CD4-positive, alpha-beta T cell treated with Interleukin-12 subunit alpha and Interleukin-12 subunit beta, for 1 hour (primary cell): ENCODE measurements at regions not wholly inside any gene's neighbourhood (a gene's known extent, or its start where the extent isn't known, plus 50 kb on each side); places are given as distances from the start of the nearest gene placed in this dataset.
"Not testable (repeated sequence)": the region's sequence is repeated elsewhere in the genome, so short reads cannot be mapped to it uniquely, and the experiment has no call there.

Experiments used
- DNase-seq: peaks from one replicate; pipeline ENCODE4 v3.0.0-alpha.2; 2020

DNA sequence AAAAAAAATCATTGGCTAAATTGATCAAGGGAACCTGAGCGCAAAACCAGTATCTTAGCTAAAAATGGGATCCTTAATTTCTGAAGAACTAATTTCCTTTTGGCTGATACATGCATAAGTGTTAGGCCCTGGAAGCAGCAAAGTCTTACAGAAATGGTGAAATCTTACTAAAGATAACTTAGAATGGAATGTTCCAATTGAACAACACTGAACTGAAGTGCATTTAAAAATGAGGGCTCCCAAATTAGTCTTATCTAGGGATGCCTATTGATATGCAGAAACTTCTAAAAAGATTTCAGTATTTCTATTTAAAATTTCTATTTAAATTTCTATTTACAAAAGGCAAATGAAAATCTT lies 120.7 kb upstream of the BANK1 start:
- no peak for DNase-seq

DNA sequence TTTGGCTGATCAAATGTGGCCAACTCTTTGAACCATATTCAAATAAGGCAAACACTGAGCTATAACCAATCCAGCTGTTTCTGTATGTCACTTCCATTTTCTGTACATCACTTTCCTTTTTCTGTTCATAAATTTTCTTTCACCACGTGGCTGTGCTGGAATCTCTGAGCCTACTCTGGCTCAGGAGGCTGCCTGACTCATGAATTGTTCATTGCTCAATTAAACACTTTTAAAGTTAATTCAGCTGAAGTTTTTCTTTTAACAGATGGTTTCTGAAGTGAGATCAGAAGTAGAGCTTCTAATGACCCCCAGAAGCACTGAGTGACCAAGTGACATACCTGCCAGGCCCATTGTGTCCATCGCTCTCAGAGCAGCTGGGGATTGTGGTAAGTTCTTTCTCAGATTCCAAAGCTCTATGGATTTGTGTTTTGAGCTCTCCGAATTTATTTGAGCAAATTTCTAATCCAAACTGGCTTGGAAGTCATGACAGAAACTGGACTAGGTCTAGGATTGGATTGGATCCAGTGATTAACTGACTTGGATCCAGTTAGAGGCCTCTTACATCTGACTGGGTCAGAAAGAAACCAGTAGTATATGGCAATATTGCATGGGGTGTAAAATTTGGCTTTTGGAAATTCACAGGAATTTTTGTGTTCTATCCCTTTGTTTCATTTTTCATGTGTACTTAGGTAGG lies 121.2 kb upstream of the BANK1 start:
- DNase-seq: no peak

DNA sequence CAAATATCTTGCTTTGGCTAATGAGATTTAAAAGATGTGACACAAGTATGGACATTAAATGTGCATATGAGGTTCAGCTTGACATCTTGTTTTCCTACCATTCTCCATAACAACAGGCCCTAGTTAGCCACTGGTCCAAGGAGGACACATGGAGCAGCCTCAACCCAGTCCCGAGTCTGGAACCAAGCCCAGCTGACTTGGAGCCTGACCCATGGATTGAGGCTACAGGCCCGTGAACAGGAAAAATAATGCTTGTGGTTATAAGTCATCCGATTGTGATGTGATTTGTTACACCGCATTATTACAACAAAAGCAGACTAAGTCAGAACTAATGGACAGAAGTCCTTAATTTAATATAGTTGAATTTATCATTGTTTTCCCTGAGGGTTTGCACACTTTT lies 123.2 kb upstream of the BANK1 start:
- DNase-seq: no peak

DNA sequence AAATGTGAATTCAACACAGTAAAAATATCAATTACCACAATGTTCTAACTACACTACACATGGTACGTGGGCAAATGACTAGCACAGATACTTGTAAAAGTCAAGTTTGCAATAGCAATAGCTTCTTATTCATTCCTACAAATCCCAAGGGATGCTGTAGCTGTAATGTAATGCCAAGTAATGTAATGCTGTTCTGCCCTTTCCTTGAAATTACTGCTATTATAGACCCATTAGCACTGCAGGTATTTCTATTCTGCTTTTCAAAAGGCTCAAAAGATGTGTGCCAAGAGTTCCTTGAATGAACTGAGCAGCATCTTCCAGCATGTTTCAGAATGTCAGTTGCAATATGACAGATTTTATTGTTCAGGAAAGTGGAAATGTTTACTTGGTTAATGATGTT lies 129.9 kb upstream of the BANK1 start:
- no peak for DNase-seq

DNA sequence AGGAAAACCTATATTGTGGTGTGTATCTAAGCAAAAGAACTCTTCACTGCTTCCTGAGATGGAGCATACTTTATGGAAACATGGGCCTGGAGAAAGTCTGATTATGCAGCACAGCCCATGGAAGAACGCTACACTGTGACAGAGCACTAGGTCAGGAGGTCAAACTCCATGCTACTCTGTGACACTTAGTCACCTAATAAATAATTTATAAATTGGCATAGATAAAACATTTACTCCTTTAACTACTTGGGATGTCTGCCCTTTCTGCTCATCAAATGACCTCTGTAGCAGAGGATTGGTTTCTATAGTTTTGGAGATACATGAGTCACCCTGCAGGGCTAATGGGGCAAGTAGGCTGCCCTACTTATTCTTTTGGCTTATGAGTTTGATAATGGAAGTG lies 134.7 kb upstream of the BANK1 start:
- no peak for DNase-seq

DNA sequence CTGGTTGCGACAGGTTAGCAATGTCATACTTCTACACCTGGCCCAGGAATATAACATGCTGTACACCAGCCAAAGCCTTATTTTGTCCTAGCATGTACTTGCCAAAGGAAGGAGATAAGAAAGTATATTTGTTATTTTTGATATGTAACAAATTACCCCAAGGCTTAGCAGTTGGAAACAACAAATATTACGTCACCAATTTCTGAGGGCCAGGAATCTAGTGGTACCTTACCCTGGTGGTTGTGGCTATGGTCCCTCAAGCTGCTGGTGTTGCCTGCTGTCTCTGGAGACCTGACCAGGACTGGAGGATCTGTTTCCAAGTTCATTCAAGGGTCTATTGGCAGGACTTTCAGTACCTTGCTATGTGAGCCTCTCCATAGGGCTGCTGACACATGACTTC lies 135.5 kb upstream of the BANK1 start:
- DNase-seq: no peak

DNA sequence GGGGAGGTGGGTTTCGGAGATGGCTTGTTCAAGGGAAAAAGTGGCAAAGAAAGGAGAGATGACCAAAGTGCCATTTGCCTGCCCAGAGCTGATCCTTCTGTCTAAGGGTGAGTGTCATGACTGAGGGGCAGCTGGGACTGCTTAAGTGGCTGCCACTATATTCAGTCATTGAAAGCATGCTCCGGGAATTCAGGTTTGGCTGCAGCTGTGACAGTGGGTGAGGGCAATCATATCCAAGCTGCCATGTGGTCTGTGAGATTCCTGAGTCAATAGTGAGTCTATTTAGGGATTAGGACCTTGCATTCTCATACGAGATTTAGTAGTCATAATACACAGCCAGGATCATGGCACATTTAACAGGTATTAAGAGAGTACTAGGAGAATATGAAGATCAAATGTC lies 138.8 kb upstream of the BANK1 start:
- DNase-seq: no peak

DNA sequence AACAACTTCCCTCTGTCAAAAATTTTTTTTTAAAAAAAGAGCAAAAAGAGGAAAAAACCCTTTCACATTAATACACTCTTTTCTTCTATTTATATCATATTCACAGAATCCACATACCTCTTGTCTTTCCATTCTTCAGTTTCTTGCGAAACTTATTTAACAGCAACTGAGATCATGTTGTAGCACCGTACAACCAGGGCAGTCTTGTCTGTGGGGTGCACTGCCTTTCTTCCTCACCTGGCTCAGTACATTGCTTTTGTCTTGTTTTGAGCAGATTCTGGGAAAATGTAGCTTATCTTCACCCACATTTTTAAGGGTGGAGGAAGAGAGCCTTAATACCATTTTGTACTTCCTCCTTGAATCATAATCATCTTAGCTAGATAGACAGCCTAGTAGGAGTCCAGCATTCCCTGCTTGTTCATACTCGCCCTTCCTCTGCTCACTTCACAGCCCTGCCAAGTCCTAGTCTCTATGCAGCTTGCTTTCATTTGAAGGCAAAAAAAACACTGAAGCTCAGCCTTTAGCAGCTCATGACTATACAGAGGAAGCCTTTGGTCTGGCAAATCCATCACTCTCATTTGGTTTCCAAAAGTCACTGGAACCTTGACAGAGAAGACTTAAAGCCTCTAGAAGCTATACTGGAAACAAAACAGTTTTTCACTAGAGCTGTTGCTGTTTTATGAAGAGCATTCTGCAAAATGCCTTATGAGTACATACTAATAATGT lies 140.6 kb upstream of the BANK1 start:
- no peak for DNase-seq

DNA sequence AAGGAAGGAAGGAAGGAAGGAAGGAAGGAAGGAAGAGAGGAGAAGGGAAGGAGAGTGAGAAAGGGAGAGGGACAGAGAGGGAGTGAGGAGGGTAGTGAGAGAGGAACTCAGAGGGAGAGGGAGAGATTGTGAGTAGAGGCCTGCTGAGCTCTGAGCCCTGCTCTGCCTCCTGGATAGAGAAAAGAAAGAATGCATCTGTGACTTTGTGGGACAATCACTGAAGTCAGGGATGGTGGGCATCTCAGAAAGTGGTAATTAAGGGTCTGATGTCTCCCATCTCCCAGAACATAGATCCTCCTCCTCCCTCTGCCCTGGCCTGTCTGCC lies 142.9 kb upstream of the BANK1 start:
- no peak for DNase-seq

DNA sequence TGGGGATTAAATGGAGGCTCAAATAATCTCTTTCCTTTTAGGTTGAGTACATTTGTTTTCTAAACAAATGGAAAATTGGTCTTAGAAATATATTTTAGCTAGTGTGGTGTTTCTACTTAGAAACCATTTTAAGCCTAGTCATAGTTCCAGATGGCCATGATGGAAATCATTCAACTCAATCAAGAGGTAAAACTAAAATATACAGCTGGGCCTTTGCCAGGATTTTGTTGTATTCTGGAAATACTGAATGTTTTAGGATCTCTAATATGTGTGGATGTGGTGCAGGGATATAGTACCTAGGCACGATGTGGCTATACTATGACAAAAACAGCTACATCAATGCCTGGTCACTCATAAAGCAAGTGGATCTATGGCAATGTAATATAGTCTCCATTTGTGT lies 146.0 kb upstream of the BANK1 start:
- no peak for DNase-seq

DNA sequence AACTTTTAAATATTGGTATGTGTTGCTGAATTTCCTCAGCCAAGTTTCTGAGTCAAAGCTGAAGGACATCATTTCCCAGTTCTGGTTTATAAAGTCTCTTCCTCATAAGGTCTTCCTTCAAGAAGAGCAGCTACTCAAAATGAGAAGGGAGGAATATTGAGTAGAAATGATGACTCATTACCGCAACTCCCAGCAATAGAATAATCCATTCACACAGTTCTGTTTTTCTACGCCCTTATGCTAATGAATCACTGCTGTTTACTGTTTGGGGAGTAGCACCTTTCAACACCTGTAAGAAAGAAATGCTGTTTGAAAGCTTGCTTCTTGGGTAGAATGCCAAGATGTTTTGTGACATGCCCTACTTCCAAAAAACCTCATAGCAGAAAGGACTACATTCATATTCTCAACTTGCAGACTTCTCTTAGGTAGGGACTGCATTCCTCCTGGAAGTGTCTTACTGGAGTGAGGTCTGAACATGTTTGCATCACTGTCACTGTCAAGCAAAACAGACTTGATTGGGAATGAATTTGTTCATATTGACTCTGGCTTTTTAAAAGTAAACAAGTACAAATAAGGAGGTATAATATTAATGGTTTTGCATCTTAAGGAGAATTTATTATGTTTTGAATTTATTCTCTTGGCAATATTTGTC lies 147.2 kb upstream of the BANK1 start:
- no peak for DNase-seq

DNA sequence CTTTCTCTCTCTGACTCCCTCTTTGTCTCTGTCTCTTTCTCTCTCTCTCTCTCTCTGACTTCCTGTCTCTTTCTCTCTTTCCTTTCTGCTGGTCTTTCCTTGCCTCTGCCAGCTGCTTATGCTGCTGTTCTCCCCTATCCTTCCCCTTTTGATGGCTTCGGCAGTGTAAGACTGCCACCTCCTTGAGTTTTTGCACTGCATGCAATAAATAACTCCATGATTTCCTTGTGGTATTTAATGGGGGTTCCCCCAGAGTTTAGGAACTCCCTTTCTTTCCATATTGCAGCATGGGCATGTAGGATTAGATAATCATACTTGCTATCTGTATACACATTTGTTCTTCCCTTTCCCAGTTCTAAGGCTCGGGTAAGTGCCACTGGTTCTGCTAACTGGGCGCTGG lies 157.8 kb upstream of the BANK1 start:
- DNase-seq: not testable (repeated sequence)

DNA sequence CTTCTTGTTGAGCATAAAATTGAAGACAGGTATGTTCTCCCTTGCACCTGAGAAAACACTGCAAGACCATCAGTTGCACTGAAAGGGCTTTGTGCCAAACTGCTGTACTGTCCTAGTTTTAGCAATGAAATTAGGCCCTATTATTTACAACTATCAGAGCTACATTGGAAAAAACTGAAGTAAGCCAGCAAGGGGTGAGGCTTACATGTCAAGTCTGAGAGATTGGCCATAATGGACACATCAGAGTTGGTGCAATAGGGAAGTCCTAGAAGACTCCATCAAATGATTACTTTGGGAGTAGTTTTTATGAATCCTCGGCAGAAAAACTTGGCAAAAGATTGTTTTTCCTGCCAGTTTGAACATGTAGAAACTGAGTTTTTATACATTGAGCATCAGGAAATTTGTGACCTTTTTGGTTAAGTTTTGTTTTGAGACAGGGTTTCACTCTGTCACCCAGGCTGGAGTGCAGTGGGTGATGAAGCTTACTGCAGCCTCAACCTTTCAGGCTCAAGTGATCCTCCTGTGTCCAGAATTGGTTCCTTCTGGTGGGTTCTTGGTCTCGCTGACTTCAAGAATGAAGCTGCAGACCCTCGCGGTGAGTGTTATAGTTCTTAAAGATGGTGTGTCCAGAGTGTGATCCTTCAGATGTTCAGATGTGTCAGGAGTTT lies 160.1 kb upstream of the BANK1 start:
- DNase-seq: no peak

DNA sequence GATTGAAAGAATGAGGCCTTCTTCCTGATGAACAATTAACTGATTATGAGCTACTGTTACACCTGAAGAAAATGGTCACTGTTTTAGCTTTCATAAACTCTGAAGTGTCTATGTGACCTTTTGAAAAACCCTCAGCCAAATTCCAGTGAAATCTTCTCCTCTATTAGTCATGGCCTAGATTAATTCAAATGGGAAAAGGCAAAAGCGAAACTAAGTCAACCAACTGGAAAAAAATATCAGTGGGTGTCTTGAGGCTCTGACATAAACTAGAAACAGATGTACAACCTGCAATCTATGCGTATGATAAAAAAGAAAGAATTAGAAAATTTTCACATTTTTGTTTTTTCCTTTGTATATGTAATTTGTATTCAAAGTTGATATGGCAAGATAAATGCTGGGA lies 169.4 kb upstream of the BANK1 start:
- DNase-seq: no peak

DNA sequence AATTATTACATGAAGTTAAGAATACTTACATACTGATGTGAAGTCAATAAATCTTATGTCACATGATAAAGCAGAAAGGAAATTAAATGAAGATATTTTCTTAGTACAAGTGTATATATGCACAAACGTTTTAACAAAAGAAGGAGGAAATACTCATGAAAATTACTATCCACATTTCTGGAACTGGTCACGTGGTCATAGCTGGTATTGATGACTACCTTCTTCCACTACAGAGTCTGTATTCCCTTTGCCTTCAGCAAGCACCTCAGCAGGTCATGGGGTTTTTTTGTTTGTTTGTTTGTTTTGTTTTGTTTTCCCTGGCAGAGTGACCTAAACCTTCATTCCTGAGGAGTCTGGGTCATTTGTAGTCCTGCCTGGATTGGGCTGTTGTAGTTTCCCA lies 174.9 kb upstream of the BANK1 start:
- no peak for DNase-seq

DNA sequence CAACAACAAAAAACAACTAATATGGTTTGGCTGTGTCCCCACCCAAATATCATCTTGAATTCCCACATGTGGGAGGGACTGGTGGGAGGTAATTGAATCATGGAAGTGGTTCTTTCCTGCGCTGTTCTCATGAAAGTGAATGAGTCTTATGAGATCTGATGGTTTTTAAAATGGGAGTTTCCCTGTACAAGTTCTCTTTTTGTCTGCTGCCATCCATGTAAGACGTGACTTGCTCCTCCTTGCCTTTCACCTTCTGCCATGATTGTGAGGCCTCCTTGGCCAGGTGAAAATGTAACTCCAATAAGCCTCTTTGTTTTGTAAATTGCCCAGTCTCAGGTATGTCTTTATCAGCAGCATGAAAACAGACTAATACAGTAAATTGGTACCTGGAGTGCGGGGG lies 183.5 kb upstream of the BANK1 start:
- DNase-seq: not testable (repeated sequence)

DNA sequence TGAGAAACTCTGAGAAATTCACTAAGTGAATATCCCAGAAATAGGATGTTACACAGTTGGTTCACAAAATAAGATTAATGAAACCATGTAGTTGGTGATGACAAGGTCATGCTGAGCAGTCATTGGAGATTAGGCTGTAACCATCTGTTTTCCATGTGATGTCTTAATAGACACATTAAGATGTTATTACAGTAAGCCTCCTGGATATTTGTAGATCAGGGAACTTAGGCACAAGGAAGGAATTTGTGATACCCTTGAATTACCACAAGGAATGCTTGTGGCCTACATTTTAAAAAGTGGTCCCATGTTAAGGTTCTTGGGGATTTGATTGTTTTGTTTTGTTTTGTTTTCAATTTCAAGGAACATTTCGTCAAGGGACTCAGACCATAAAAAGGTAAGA lies 185.6 kb upstream of the BANK1 start:
- DNase-seq: no peak

DNA sequence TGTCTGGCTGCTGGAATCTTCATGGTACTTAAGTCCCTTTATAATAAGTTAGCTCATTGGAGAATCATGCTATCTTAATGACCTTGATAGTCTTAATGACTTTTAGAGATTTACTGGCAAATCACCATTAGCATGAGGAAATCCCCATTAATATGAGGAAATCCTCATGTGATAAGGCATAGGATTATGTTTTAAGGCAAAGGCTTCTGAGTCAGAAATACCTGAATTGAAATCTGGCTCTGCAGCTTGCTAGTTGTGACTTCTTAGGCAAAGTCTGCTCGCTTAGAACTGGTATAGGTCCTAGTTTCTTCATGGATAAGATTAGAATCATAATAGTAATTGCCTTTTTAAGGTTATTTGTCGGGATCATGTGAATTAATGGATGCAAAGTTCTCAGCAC lies 190.2 kb upstream of the BANK1 start:
- no peak for DNase-seq

DNA sequence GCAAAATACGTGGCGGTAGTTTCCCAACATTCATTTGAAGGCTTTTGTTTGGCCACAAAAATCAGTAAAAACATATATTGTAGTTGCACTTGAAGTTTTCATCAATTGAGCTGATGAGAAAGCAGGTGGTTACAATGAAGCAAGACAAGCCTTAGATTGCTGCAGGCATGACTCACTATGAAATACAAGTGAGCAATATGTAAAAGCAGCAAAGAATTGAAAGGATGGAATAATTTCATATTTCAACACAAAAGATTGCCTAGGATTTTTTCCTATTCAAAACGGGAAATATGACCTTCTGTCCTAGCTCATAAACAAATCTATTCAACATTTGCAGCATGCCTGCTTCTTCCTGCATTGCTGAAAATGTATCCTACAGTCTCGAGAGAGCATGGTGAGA lies 190.9 kb upstream of the BANK1 start:
- DNase-seq: no peak

DNA sequence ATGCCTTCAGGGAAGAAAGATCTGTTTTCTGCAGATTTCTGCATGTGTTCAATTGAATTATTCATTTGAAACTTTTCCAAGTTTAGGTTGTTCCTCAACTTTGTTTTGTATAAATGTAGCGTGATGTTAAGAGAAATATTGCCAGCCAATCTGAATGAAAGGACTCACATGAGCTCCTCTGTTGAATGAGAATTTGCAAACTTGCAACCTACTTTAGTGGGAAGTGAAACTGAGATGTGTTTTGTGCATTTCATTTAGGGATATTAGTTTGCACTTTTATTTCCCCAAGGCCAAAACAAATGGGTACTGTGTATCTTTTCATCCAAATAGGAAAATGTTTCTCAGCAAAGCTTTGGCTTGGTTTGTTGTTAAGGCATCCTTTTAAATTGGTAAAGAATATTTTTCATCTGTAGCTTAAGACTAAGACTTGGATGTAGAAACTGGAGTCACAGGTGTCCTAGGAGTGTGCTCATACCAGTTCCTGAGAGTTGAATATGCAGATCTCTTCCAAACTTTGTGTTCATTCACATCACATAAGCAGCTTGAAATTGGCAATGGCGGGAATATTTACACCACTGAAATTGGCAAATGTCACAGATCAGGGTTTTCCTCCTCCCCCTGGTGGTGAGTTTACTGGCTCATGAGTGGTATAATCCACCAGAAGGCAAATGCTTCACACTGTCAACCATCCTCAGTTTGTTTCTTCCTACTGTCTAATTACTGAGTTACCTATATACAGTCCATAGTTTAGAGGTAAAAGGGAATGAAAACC lies 193.6 kb upstream of the BANK1 start:
- peak; percentile 54 for DNase-seq

DNA sequence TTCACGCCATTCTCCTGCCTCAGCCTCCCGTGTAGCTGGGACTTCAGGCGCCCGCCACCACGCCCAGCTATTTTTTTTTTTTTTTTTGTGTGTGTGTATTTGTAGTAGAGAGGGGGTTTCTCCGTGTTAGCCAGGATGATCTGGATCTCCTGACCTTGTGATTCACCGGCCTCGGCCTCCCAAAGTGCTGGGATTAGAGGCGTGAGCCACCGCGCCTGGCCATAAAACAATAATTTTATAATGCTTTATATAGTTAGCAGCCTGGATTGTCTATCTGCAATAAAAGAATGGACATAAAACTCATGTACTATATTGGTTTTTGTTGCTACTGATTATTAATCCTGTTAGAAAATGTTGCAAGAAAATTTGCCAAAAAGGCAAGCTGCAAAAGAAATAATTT lies 195.9 kb upstream of the BANK1 start:
- no peak for DNase-seq

DNA sequence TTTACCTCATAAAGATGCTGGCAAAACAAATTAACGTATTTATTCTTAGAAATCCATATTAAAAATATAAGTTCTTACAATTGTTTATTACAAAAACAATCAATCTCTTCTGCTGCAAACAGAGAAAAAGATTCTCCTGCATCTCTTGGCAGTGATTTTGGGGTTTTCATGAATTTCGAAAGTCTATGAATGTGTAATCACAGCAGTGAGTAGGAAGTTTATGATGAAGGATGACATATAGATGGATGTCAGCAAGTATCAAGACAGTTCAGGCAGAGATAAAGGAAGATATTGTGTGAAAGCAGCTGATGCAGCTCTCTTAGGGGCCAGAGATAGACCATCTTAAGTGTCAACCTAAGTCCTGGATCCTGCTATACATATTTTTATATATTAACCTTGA lies 196.9 kb upstream of the BANK1 start:
- no peak for DNase-seq

DNA sequence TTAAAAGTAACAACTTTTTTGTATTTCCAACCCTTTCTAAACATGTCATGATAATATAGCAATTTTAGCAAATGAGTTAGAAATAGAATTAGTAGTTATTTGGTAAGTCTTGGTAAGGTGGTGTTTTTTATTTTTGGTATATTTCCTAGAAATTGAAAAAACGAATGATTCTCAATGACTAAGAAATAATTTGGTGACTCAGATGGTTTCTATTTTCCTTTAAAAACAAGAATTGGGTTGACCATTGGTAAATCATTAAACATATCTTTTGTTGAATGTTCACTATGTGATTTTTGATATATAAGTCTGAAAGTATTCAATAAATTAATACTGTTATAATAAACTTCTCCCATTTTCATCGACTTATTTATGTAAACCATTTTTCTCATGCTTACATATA lies 206.2 kb upstream of the BANK1 start:
- no peak for DNase-seq
